Kidney capillary endothelial cell (primary cell): ENCODE measurements at regions not wholly inside any gene's neighbourhood (a gene's known extent, or its start where the extent isn't known, plus 50 kb on each side); places are given as distances from the start of the nearest gene placed in this dataset.

Experiments used
- DNase-seq: peaks from one replicate; pipeline ENCODE4 v3.0.0-alpha.2; 2018; ENCODE audit warnings: low spot score

DNA sequence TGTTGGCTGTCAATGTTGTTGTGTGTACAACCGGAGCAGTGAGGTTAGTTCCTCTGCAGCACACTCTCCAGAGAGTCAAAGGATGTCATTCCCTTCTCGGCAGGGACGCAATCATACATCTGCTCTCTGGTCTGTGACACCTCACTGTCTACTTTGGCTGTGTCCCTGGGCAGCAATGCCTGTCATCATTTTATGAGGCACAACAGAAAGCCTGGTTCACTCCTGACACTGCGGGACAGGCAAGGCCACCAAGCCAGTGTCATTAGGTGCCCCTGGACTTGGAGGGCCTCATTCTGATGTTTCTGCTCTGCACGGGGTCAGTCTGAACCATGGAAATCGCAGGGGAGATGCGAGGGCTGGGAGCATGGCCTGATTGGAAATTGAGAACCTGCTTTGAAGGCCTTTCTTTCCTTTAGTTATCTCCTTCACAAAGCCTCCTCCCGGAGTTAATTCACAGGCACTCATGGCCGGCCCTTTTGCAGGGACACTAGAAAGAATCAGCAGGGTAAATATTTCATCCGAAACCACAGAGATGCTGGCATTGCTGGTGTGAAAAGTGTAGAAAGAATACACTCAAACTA lies 284.4 kb downstream of the ZNF536 start:
- DNase-seq: no peak

DNA sequence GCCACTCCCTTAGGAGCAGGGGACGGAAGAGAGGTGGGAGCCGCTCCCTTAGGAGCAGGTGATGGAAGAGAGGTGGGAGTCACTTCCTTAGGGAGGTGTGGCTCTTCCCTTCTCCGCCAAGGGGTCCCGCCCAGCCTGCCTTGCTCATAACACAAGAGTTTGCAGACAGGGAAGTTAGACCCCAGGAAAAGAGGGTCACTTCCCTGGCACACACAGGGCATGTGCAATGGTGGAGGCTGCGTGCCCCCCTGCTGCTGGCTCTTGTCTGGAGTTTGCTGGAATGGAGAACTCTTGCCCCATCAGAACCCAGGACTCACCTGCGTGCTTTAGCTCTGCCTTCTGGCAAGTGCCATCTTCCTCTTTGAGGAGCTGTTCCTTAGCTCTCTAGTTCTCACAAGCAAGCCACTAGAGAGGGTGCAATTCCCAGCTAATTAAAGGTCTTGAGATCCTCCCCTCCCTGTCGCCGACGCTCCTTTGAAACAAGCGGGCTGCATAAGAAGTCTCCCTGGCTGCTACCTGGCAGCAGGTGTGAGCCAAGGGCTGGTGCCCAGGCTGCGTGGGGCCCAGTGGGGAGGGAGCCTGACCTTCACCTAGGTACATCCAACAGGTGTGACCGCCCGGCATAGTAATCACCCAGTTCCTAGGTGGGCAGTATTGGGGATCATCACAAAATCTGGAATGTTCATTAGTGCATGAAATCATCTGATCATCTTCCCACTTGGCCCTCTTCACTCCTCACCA lies 281.6 kb downstream of the ZNF536 start:
- DNase-seq: no peak

DNA sequence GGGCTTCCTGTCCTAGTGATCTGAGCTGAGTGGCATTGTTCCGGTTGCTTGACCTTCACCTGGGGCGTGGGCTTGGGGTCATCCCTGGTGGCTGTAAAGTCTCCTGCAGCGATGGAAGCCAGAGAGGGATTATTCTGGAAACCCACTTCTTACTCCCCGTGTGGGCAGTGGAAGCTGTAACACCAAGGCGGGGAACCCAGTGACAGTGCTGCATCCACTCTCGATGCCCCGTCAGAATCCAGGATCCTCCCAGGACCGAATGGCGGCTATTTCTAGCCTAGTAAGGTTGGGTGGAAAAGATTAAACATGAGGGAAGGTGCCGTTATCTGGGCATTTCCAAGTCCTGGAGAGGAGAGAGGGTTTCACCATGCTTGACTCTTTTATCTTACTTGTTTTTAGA lies 280.6 kb downstream of the ZNF536 start:
- no peak for DNase-seq

DNA sequence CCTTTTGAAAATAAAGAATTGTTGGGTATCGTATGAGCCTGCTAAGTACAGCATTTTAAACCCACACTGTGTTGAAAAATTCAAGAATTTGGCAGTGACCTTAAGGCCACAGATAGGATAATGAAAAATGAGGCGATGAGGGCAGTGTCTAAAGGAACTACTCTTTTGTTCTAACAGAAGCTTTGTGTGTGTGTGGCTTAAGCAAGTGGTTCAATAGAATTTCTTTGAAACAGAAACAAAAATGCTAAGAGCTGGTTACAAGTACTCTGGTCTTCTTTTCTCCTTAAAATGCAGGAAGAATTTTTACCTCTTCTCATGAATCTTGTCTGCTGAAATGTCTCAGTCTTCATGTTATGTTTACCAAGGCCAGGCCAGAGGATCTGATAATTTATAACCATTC lies 279.5 kb downstream of the ZNF536 start:
- DNase-seq: no peak

DNA sequence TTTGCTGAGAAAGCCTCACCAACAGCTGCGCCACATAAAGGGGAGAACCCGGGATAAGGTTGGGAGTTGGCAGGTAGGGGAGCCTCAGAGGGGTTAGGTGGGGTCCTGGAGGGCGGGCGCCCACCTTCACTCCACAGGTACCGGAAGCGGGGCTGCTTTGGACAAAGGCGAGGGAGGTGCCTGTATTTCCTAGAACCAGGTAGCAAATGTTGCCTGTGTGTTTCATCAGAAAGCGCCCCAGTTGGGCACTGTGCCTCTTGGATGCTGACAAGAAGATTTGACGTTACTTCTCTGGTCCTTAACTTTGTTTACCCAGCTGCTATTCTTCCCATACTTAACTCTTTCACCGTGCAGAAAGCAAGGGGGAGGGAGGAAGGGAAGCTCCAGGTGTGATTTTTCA lies 278.9 kb downstream of the ZNF536 start:
- no peak for DNase-seq

DNA sequence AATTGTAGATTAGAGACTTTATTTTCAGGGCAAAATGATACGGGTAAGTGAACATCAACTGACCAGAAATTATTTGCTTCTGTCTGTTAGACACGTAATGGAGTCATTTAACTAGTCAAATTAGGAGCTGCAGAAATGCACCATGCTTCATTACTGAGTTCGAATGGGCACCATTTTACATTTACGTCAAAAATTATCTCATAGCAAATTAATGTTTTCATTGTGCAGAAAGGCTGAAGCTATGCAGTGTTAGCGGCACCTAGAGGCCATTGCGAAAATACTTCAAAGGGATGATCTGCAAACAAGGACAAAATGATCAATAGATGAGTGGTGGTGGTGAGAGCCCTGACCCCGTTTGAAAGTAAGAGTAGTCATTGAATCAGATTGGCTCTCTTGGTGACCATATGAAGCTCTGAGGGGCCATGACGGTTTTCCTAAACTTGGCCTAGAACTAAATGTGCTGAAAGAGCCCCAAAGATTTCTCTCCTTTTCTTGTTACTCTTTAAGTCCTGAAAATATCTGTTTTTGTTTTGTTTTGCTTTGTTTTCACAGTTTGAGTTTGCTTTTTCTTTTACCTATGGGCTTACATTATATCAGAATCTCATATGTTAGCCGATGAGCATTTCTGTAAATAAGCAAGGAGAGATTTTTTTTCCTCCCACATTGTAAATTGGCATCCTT lies 277.9 kb downstream of the ZNF536 start:
- peak; percentile 40 for DNase-seq

DNA sequence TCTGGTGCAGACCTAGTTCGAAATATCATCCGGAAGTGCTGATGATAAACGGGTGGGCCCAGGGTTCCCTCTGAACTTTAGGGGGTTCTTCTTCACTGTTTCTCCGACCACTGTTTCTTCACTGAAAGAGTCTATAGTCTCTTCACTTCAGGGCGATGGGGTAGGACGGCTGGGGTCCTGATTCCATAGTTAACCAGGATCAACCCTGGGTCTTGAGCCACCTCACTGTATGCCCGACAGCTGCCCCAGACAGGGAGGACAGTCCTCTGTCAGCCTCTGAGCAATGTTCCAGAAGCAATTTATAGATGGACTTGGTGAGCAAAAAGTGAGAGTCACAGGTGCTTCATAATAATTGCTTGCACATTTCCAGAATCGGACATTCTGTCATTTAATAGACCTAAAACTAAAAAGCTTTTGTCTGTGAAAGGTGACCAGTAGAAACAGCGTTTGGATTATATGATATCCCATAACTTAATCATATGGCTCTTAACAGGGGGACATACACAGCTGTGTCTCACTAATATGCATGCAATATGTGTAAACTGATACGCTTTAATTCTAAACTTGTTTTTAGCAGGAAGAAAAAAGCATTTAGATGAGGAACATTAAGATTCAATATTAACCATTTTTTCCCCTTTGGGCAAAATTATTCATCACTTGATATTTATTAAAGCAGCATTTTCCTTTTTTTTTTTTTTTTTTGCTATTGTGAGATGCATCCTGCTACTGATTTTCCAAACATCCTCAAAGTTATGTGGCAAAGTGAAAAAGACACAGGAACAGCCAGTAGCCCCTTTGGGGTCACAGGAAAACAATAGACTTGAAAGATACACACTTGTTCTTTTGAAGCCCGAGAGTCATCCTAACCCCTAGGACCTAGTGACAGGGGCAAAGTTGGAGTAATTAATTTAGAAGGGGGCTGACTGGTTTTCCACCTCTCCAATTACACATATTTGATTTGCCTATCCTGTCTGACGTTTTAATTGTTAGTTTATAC lies 277.0 kb downstream of the ZNF536 start:
- DNase-seq: no peak

DNA sequence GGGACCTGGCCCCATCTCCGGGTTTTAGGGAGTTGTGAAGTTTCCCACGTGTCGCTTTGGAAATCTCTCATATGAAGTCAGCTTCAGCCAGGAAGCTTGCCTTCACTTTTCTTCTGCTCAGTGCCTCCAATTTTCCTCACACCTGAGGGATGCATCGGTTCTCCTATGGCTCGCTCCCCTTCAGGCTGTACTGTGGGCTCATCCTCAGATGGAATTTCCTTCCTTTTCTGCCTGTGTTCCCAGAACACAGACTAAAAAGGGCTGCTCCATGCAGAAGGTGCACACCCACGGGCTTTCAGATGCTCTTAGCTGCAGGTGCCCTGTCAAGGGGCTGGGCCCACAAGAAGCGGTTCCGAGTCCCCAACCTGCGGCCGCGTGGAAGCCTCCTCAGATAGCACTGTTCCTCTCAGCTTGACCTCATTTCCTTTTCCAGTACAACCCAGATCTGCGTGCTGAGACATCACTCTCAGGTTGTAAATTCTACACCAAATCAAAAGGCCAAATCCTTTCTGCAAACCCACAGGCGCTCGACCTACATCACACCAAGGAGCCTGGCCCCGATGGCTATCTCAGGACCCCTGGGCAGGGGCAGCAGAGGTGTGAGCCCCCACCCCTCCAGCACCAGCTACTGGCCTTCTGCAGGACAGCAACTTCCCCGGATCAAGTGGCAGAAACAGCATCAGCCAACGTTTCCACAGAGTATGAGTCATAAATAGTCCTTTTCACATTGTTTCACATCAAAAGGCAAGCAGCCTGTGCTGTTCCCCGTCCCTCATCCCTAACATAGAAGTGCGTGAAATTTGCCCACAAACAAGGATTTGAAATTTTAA lies 275.9 kb downstream of the ZNF536 start:
- DNase-seq: no peak

DNA sequence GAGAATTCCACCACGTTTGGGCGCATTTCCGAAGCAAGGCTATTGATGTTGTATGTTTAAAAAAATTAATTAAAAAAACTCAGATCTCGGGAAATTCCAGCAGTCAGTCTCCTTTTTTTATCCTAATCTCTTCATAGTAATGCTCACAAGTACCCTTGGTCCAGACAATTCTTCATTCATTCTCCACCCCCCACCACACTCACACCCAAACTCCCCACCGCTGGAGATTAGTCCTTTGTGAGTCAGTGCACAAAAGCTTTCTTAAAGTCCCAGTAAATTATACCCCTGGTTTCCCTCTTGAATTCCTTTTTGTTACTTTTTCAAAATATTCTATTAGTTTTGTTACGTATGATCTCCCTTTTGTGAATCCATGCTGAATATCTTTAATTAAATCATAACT lies 274.6 kb downstream of the ZNF536 start:
- DNase-seq: no peak

DNA sequence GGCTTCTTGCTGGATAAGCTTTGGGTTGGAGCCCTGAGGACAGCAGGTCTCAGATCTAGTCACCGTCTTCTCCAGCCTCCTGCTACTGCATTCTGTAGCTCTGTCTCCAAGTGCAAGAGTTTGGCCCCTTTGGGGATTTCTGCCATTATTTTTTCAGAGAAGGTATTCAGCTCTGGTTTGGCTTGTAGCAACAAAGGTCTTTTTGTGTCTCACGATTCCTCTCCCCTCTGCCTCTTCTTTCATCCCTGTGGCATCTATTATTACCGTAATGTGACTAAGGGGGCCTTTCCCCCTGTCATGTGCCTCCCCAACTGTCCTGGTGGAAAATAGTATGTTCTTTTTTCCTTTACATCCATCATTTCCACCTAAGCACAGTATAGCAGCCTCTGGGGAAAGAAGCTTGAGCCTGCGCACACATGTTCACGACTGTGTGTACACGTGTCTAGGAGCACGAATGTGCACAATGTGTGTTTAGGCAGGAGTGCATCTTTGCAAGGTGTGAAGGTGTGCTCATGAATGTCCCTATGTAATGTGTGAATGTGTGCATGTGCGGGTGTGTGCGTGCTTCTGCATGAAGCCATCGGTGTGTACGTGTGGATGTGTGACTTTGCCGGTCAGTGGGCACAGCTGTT lies 273.9 kb downstream of the ZNF536 start:
- DNase-seq: no peak

DNA sequence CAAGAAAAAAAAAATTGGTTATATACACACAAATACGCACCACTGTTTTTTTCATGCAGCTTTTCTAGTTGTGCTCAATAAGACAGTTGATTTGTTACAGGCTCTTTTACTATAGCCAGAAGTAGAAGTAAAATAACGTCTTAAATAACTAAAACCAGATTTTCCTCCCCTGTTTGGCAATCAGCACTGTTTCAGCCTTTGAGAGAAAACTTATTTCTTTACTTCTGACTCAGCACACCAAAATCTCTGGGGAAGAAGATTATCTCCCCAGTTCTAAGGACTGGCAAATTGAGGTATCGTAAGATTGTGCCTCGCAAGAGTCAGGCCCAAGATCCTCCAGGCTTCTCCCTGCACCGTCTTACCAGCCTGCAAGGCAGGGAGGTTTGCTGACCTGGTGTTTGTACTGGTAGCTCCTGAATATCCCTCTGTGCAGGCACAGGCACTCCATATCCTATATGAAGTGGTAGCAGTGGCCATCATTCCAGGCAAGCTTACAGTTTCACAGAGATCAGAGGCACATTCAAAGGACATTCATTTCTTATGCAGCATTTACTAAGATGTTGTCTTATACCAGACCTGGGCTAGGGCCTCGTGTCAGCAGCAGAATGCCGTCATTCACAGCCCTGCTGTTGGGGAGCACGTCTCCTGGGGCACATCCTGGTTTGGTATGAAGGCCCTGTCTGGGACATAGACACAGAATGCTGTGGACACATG lies 268.2 kb downstream of the ZNF536 start:
- no peak for DNase-seq

DNA sequence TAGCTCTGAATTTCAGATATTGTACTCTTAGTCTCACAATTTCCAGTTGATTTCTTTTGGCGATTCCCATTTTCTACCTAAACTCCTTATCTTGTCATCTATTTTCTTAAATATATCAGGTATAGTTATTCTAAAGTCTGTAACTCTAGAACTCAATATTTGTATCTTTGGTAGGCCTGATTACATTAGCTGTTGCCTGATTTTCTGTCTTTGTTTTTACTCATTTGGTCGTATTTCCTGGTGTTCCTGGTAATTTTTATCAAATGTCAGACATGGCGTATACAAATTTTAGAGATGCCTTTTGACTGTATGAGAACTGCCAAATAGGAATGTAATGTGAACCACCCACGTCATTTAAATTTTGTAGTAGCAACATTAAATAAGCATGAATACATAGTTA lies 266.7 kb downstream of the ZNF536 start:
- no peak for DNase-seq

DNA sequence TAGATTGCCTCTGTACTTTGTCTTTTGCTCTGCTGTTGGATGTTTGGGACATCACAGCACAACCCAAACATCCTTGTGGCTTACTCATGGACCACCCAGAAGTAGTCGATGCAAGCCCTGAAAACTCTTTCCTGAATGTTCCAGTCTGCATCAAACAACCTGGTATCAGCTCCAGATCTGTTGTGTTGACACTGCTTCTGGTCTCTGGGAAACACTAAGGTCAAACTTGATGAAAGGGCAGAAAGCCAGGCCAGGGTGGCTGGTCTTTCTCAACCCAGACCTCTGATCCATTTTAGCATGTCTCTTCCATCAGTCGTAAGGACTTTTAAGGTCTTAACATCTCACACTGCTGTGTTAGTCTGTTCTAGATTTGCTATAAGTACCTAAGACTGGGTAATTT lies 265.7 kb downstream of the ZNF536 start:
- DNase-seq: no peak

DNA sequence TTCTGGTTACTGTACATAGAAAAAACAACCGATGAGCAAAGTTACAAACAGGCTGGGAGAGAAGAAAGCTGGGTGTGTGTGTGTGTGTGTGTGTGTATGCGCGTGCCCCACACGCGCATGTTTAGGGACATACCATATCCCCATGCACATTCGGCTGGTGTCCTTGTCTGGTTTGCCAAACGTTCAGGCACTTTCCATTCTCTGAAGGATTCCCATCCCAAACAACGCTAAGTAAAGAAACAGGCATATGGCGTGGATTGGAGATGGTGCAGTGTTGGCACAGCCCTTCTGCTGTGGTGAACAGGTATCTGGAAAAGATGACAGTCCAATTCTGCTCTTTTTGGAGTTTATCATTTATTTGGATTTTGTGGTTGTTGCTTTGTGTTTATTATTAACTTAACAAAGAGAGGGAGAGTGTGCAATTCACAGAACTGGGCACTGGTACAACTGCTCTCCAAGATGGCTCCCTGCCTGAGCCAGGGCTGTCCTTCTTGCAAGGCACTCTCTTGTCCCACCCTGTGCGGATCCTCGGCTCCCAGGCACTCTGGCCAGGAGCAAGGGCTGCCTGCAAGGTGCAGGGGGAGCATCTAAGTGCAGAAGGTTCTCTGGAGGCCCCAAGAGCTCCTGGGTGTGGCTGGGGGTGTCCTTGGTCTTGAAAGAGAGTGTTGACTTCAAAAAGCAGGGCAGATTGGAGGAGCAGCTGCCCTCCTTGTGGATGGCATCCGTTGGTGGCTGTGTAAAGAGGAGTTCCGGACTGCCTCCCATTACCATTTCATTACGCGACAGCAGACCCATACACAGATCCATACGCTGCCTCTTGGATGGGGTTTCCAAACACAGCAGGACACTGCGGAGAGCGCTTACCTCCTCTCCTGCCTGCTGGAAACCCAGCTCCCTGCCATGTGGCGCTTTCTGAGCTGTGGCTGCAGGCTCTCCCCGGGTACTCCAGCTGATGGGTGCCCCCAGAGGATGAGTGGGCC lies 263.1 kb downstream of the ZNF536 start:
- DNase-seq: no peak

DNA sequence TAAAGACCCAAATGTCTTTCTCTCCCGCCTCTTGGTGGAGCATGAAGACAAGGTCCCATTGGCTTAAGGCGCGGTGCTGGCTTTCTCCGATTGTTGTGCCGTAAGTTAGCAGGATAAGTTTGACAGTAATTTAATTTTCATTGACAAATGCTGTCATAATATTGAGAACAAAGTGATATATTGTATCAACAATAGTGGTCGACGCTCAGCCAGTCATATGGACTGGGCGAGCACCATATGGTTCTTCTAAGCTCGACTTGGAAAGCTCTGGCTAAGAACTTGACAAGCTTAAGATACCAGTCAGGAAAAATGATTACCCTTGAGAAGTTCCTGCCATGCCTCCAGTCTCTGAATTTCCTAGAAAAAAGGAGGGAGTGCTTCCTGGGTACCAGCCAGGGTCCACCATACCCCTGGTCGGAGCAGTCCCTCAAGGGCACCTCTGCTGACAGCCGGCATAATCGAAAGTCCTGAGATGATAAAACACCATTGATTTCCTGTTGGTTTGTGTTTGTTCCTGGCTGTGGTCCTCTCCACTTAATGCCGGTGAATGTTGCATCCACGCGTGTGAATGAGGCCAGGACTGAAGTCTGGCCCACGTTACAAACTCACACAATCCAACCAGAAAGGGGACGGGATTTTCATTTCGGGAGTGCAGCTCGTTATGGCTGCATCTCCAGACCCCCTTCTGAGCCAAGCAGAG lies 262.1 kb downstream of the ZNF536 start:
- DNase-seq: no peak

DNA sequence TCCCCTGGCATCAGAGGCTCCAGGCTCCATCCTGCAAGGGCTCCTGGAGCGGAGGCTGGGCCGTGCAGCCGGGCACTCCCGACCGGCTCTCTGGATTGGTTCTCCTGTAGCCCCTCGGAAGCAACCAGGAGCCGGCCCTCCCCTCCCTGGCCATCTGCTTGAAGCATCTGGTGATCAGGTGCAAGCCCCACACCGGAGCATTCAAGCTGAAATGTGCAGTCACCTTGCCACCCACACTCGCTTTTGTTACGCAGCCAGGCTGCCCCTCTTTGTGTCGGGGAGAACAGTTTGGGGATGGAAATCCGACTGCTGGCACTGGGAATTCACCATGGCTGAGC lies 258.8 kb downstream of the ZNF536 start:
- DNase-seq: no peak

DNA sequence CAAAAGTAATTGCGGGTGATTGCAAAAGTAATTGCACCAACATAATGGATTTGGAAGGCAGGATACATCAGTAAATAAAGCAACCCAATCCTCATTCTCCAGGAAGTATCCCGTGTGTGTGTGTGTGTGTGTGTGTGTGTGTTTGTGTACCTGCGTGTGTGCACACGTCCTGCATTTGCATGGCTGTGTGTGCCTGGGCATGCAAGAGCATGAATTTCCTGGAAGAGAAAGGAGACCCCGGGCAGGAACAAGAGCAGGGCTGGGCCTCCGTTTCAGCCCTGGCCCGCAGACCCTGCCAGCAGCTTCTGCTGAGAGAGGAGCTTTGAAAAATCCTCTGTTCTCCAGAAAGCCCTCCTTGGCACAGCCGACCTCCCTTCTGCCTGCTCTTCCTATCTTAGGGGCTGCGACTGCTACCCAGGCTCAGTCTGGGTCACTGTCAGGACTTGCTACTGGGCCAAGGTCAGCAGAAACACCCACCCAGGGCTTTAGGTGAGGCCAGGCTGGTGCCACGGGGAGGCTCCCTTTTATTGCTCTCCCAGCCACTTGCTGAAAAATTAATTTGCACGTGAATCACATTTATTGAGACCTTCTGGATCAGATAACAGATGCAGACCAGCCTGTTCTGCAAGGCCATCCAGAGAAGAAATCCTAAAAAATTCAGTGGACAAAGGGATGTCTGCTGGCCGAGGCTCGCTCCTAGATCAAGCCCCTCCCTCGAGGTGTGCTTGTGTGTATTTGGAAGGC lies 258.3 kb downstream of the ZNF536 start:
- no peak for DNase-seq

DNA sequence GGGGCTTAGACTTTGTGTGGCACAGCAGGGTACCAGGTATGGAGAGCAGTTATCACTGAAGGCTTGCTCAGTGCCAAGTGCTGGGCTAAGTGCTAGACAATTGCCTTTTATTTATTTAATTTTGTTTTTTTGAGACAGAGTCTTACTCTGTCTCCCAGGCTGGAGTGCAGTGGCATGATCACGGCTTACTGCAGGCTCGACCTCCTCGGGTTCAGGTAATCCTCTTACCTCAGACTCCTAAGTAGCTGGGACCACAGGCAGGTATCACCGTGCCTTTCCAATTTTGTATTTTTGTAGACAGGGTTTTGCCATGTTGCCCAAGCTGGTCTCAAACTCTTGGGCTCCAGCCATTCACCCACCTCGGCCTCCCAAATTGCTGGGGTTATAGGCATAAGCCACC lies 256.9 kb downstream of the ZNF536 start:
- DNase-seq: no peak
